ENCODE measurements at regions not wholly inside any gene's neighbourhood (a gene's known extent, or its start where the extent isn't known, plus 50 kb on each side); places are given as distances from the start of the nearest gene placed in this dataset.

GRCh38 chr1:39085174-39085573 is 59.0 kb downstream of the NDUFS5 start:
- DNase-seq (ENCODE audit: low spot score), result no peak

DNA sequence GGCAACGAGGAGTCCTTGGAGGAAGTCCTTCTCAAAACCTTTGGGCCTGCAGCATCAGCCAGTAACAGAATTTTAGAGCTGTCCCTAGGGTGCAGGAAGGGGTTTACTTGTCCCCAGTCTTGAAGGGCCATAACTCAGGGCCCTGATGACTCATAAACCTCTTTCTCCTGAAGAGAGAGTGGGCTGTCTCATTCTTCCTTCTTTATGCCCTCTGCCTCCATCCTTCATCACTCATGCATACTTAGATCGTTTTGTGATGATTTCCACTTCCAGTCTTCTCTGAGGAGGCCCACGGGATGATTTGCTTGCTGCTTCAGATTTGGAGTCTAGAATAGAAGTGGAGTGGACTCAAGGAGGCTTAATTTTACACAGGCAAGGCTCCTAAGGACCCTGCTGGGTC is 60.2 kb downstream of the NDUFS5 start:
- DNase-seq (ENCODE audit: low spot score), result peak; percentile 29

GRCh38 chr1:39086865-39087409 is 60.8 kb downstream of the NDUFS5 start:
- peak; percentile 69 for DNase-seq (ENCODE audit: low spot score)

GRCh38 chr1:39087435-39087834 is 61.3 kb downstream of the NDUFS5 start:
- DNase-seq (ENCODE audit: low spot score), result no peak

GRCh38 chr1:39088658-39089057 is 62.5 kb downstream of the NDUFS5 start:
- DNase-seq (ENCODE audit: low spot score), result no peak

DNA sequence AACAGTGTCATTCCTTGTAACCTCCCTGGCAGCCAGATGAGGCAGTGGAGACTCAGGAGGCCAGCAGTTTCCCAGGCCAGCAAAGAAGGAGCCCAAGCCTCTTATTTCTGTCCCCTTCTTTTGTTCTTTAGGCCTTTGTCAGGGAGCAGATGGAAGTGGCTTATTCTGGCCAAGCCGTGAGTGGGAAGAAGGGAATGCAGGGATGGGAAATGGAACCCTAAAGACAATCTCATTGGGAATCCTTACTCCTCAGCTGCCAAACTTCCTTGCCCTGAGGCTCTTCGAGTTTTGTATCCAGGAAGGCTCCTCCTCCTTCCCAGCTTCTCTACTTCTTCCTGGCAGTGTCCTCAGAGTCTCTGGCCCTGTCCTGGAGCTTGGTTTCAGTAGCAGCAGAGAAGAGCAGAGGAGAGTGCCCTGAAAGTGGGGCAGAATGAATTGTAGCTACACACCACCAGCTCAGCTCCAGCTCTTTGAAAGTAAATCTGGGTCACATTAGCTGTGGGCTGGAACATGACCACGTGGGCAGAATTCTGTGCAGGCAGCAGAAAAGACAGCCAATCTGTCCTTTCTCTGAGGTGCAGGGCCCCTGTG is 63.9 kb downstream of the NDUFS5 start:
- DNase-seq (ENCODE audit: low spot score), result peak; percentile 39

DNA sequence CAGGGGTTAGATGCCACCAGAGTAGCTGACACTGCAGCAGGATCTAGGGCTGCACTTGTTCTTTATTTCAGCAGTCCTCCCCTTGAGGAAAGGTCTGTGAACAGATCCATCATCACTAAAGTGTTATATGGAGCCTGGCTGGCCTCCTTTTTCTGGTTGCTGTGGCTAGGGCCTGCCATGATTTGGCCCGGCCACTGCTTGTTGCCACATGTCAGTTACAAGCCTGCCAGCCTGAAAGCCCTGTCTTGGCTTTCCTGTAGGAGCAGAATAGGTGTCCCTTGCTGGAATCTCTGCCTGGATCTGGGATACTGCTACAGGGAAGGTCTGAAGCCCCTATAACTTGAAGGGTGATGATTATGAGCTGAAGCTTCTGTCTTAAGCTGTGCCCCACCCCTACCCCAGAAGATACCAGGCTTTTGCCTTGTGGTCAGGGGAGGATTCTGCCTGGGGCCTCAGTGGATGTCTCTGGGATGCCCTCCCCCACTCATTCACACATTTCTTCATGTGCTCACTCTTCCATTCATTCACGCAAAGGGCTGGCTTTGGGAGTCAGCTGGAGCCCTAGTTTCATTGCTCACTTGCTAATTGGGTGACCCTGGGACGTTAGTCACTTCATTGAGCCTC is 64.7 kb downstream of the NDUFS5 start:
- no peak for DNase-seq (ENCODE audit: low spot score)

DNA sequence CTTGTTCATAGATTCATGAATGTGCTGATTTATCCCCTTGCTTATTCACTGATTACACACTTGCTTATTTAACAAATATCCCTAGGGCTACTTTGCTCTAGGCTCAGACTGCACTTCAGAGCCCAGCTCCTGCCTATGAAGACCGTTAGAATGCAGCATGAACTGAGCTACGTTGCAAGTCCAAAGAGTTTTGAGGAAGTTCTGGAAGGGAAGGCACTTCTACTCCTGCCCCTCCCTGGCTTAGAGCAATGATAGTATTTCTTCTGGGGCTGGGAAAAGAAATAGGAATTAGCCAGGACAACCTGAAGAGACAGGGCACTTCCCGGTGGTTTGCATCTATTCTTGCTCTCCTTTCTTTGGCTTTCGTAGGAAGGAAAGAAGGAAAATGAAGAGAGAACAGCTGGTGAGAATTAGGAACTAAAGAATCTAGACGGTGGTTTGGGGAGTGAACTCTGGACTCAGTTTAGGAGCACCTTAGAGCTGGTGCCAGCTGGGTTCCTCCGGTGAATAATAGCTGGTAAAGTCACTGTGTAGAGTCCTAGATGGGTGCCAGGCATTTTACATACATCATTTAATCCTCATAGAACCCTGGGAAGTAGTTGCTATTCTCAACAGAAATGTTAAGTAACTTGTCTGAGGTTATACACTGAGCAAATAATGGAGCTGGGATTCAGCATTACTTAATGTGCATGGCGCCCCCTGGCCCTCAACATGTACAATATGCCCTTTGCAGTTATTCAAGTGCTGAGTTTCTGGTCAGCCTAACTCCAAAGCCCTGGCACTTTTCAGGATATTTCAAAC is 65.9 kb downstream of the NDUFS5 start:
- DNase-seq (ENCODE audit: low spot score), result peak; percentile 48

GRCh38 chr1:39094685-39095084 is 68.5 kb downstream of the NDUFS5 start:
- DNase-seq (ENCODE audit: low spot score), result no peak

- DNase-seq (ENCODE audit: low spot score), result peak; percentile 96
Observed at GRCh38 chr1:39098546-39099250, 72.5 kb downstream of the NDUFS5 start.

DNA sequence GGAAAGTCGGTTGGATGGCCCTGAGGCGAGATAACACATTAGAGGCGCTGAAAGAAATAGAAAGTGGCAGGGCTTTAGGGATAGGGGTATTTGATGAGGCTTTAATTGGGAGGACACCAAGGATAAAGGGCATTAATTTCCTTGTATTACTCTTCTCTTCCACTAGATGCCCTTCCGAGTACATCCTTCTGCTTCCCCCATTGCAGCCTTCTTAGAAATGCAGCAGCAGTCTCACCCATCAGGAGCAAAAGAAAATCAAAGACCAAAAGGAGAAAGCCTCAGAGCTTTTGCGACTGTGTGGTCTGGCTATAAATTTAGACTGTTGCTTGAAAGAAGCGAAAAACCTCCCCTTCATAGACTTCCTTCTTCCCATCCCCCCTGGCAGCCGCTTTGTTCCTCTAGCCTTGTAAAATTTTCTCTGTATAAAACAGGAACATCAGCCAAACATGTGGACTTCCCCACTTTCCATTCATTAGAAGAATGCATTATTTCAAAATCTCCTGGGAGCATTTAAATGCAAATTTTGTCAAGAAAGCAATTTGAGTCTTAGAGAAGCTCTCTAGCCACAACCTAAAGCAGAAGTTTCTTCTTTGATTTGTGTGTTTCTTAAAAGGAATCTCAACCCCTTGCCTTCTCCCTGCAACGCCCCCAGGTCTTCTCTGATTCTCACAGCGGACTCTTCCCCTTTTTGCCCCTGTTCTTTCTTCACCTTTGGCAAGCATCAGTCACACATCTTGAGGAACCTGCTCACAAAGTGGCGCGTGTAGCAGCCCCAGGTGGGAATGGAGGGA is 76.6 kb downstream of the NDUFS5 start:
- peak; percentile 73 for DNase-seq (ENCODE audit: low spot score)

DNA sequence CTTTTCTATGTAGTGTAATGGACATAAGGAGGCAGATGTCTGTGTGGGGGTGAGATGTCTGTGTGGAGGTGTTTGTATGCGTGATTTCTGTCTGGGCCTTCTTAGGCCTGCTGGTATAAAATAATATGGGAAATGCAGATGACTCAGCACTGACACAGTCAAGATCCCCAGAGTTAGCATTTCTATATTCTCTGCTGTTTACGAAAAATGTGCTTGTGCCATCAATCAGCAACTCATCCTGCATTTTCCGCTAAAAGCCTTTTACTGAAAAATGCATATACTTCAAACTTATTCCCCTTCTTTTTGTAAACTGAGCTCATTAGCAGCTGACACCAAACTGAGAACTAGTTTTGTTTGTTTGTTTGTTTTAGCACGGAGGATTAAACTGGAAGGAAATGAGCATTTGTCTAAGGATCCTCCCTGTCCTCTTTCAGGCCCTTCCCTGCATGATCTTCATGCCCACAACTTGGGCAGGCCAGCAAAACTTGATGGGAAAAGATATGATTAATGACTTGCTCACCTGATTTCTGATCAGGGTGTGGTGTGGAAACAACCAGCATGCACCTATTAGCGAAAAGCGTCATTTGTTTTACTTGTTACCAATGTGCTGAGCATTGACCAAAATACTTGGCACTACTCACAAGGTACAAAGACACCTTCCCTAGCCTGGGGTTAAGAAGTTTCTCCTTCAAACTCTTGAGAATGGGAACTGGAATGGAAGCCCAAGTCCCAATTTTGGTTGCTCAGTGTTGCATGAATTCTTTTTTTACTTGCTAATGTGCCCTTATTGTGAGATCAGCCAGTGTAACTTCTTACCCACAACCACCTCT is 77.4 kb downstream of the NDUFS5 start:
- no peak for DNase-seq (ENCODE audit: low spot score)

DNA sequence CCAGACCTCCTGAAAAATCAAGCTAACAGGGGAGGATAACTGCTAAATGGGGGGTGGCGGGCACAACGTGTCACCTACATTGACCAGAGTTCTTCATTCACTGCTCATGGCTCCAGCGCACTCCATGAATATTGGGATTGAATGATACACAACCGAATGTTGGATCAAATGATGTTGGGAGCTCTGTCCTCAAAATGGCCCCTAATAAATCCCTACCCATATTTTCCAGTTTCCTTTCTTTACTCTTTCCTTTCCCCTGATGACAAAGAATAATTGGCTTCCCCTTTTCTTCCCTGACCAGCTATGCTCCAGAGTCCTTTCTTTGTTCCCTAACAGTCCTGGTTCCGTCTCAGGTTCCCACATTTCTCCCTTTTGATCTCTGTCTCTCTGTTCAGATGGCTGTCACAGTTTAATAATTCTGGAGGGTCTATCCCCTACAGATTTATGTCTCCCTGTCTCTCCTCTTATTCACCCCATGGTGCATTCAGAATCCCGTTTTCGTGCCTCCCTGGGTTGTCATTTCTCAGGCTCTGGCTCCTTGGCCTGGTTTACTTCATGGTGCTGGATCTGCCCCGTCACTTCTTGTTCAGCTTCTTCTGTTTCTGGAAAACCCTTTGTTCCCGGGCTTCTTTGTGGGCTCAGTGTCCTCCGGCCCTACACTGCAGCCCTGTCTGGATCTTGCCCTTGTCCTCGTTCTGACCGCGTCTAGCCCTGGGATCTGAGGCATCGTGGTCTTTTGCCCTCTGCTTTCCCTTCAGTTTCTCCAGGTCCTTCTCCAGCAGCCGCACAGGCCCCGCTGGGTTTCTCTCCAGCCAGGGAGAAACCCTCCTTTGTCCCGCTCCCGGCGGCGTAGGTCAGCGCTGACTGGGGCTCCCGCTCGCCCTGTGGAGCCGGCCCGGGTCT is 78.3 kb downstream of the NDUFS5 start:
- no peak for DNase-seq (ENCODE audit: low spot score)

GRCh38 chr1:39105061-39105840 is 79.1 kb downstream of the NDUFS5 start:
- DNase-seq (ENCODE audit: low spot score), result peak; percentile 75

- no peak for DNase-seq (ENCODE audit: low spot score)
Observed at GRCh38 chr1:39105841-39106765, 80.0 kb downstream of the NDUFS5 start.

DNA sequence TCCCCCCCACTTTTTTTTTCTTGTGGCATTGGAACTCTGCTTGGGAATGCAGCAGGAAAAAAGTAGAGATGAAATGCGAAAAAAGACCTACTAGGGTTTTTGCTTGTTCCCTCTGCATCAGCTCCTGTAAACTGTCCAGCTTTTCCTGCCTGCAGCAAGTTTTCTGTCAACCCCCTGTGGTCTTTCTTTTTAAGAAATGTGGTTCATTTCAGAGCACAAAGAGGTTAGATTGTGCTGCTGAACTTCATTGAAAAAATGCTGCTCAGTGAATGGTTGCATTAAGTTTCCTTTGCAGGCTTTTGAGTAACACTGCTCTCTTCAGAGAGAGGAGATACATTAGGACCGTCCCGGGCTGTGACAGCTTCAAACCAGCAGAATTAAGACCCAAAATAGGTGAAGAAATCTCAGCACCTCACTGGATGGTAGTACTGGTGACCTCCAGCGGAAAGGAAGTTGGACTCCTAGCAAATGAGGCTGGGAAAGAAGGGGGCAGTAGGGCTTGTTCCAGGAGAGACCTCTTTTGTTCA is 80.7 kb downstream of the NDUFS5 start:
- no peak for DNase-seq (ENCODE audit: low spot score)

Measured in AG08395 (cell line).